ENCODE measurements at regions not wholly inside any gene's neighbourhood (a gene's known extent, or its start where the extent isn't known, plus 50 kb on each side); places are given as distances from the start of the nearest gene placed in this dataset.

GRCh38 chr13:85543144-85543543, 256.1 kb downstream of the SLITRK6 start (continued):
- TF ChIP-seq ZBTB33 (IDR thresholded peaks at IDR 0.05): no peak

- in situ Hi-C loops (cut with MboI) (no loop called here), intact Hi-C loops (cut with micrococcal nuclease; ENCODE audit: unreplicated experiment) (no loop called here)
- ChIA-PET POLR2A (no interaction called here), CTCF (no interaction called here), SMC1A (ENCODE audit: uncharacterized antibody, unreplicated experiment) (no interaction called here), RAD21 (ENCODE audit: unreplicated experiment) (no interaction called here)
- ATAC-seq (no peak), FAIRE-seq (no peak), DNase-seq (ENCODE audit: low read depth, low spot score) (no peak)
- Histone ChIP-seq H2AFZ (ENCODE audit: control insufficient read depth, low read depth, low read length) (no peak overlapping the region), H3K79me2 (ENCODE audit: control insufficient read depth, insufficient read depth, low read length) (no peaks in the 10 kb centered on the region), H3K9me3 (replicated peaks; ENCODE audit: control insufficient read depth, insufficient read depth, low read length) (no peaks in the 10 kb centered on the region; the same call in 2 of the 3 replicates), H3K4me2 (ENCODE audit: control insufficient read depth, insufficient read depth) (no peak overlapping the region), H3K4me3 (no peak overlapping the region), H3K27ac (ENCODE audit: control insufficient read depth, insufficient read depth) (no peak overlapping the region), H3K4me1 (ENCODE audit: control insufficient read depth, insufficient read depth, low read length) (no peaks in the 10 kb centered on the region), H3K9ac (ENCODE audit: control insufficient read depth, insufficient read depth, low read length) (no peak overlapping the region), H4K20me1 (ENCODE audit: control insufficient read depth, insufficient read depth) (no peaks in the 10 kb centered on the region), H3K36me3 (ENCODE audit: control insufficient read depth in 2 of 2, insufficient read depth in 2 of 2, low read length in 1 of 2) (no peaks in the 10 kb centered on the region), H3K27me3 (replicated peaks in 1 of 2; ENCODE audit: control insufficient read depth in 2 of 2, insufficient read depth in 2 of 2, low read length in 1 of 2) (no peaks in the 10 kb centered on the region)
- no peak for TF ChIP-seq KDM1A (IDR thresholded peaks at IDR 0.05; ENCODE audit: borderline replicate concordance)
- WGBS (ENCODE audit: insufficient coverage, insufficient replicate concordance, low lambda C conversion rate, missing lambda C conversion rate): 19% methylated on average over 2 of the region's 2 CpGs
- no TSS peak for BruUV-seq (replicated peaks)
These were observed 257.7 kb downstream of the SLITRK6 start for GRCh38 chr13:85541476-85541875.

- Histone ChIP-seq H3K79me2 (ENCODE audit: control insufficient read depth, insufficient read depth, low read length) (no peaks in the 10 kb centered on the region), H3K4me3 (no peak overlapping the region), H3K36me3 (ENCODE audit: control insufficient read depth in 2 of 2, insufficient read depth in 2 of 2, low read length in 1 of 2) (no peaks in the 10 kb centered on the region), H3K27ac (ENCODE audit: control insufficient read depth, insufficient read depth) (no peak overlapping the region), H3K27me3 (replicated peaks in 1 of 2; ENCODE audit: control insufficient read depth in 2 of 2, insufficient read depth in 2 of 2, low read length in 1 of 2) (no peaks in the 10 kb centered on the region), H4K20me1 (ENCODE audit: control insufficient read depth, insufficient read depth) (no peaks in the 10 kb centered on the region), H3K4me2 (ENCODE audit: control insufficient read depth, insufficient read depth) (no peak overlapping the region), H3K4me1 (ENCODE audit: control insufficient read depth, insufficient read depth, low read length) (no peaks in the 10 kb centered on the region), H2AFZ (ENCODE audit: control insufficient read depth, low read depth, low read length) (no peak overlapping the region), H3K9ac (ENCODE audit: control insufficient read depth, insufficient read depth, low read length) (no peak overlapping the region), H3K9me3 (replicated peaks; ENCODE audit: control insufficient read depth, insufficient read depth, low read length) (no peaks in the 10 kb centered on the region)
- SMC1A ChIA-PET (ENCODE audit: uncharacterized antibody, unreplicated experiment): interaction anchor here (1.5 kb wide), 1 partner anchor 15 kb away, joined by 4 read pairs; no protein-coding TSS in a partner anchor
- 9% methylated on average over 4 of the region's 4 CpGs for WGBS (ENCODE audit: insufficient coverage, insufficient replicate concordance, low lambda C conversion rate, missing lambda C conversion rate)
- no peak for ATAC-seq
- in situ Hi-C loops (cut with MboI): no loop called here
- POLR2A ChIA-PET: no interaction called here
- intact Hi-C loops (cut with micrococcal nuclease; ENCODE audit: unreplicated experiment): no loop called here
- TF ChIP-seq MLLT1 (IDR thresholded peaks at IDR 0.05) (no peak), ELK1 (IDR thresholded peaks at IDR 0.05; ENCODE audit: low read depth, low read length) (no peak), ZNF384 (IDR thresholded peaks at IDR 0.05; ENCODE audit: borderline replicate concordance, low read depth, low read length) (no peak), FOS (IDR thresholded peaks at IDR 0.05; ENCODE audit: borderline replicate concordance, extremely low read depth, insufficient read length) (no peak), KDM1A (IDR thresholded peaks at IDR 0.05; ENCODE audit: borderline replicate concordance) (no peak), HDGF (IDR thresholded peaks at IDR 0.05) (no peak), STAT1 (conservative IDR thresholded peaks at IDR 0.05) (no peak), ESRRA (IDR thresholded peaks at IDR 0.05; ENCODE audit: low read length) (no peak)
- CTCF ChIA-PET: no interaction called here
- no TSS peak for BruUV-seq (replicated peaks)
- DNase-seq (ENCODE audit: low read depth, low spot score): no peak
- FAIRE-seq: no peak
- RAD21 ChIA-PET (ENCODE audit: unreplicated experiment): no interaction called here
These were observed 260.3 kb downstream of the SLITRK6 start for GRCh38 chr13:85538957-85539356.
